ENCODE measurements at regions not wholly inside any gene's neighbourhood (a gene's known extent, or its start where the extent isn't known, plus 50 kb on each side); places are given as distances from the start of the nearest gene placed in this dataset.

GRCh38 chr3:132880986-132881385 lies 157.2 kb upstream of the TMEM108 start:
- in situ Hi-C loops (cut with HindIII; ENCODE audit: low pct_unique_long_range_greater_than_20kb, low sequenced_read_pairs) = no loop called here
- DNase-seq (ENCODE audit: low read depth in 1 of 2, low spot score in 1 of 2) = no peak
- no peak for TF ChIP-seq JUND (IDR thresholded peaks at IDR 0.05; ENCODE audit: low read depth)

- TF ChIP-seq JUND (IDR thresholded peaks at IDR 0.05; ENCODE audit: low read depth) = no peak
- in situ Hi-C loops (cut with HindIII; ENCODE audit: low pct_unique_long_range_greater_than_20kb, low sequenced_read_pairs) = no loop called here
- DNase-seq (ENCODE audit: low read depth in 1 of 2, low spot score in 1 of 2) = no peak
Measured at GRCh38 chr3:132879656-132880055, 157.4 kb upstream of the NPHP3 start.

- in situ Hi-C loops (cut with HindIII; ENCODE audit: low pct_unique_long_range_greater_than_20kb, low sequenced_read_pairs) = no loop called here
- no peak for TF ChIP-seq JUND (IDR thresholded peaks at IDR 0.05; ENCODE audit: low read depth)
- DNase-seq (ENCODE audit: low read depth in 1 of 2, low spot score in 1 of 2) = no peak
Measured at GRCh38 chr3:132874701-132875100, 152.5 kb upstream of the NPHP3 start.

- TF ChIP-seq JUND (IDR thresholded peaks at IDR 0.05; ENCODE audit: low read depth) = no peak
- in situ Hi-C loops (cut with HindIII; ENCODE audit: low pct_unique_long_range_greater_than_20kb, low sequenced_read_pairs) = no loop called here
- no peak for DNase-seq (ENCODE audit: low read depth in 1 of 2, low spot score in 1 of 2)
Measured at GRCh38 chr3:132872711-132873110, 150.5 kb upstream of the NPHP3 start.

GRCh38 chr3:132871956-132872355 lies 149.7 kb upstream of the NPHP3 start:
- in situ Hi-C loops (cut with HindIII; ENCODE audit: low pct_unique_long_range_greater_than_20kb, low sequenced_read_pairs) = no loop called here
- no peak for TF ChIP-seq JUND (IDR thresholded peaks at IDR 0.05; ENCODE audit: low read depth)
- no peak for DNase-seq (ENCODE audit: low read depth in 1 of 2, low spot score in 1 of 2)

GRCh38 chr3:132870541-132870940 lies 148.3 kb upstream of the NPHP3 start:
- no peak for DNase-seq (ENCODE audit: low read depth in 1 of 2, low spot score in 1 of 2)
- in situ Hi-C loops (cut with HindIII; ENCODE audit: low pct_unique_long_range_greater_than_20kb, low sequenced_read_pairs) = no loop called here

GRCh38 chr3:132867956-132868355 lies 145.7 kb upstream of the NPHP3 start:
- in situ Hi-C loops (cut with HindIII; ENCODE audit: low pct_unique_long_range_greater_than_20kb, low sequenced_read_pairs) = no loop called here
- no peak for DNase-seq (ENCODE audit: low read depth in 1 of 2, low spot score in 1 of 2)
- no peak for TF ChIP-seq JUND (IDR thresholded peaks at IDR 0.05; ENCODE audit: low read depth)

More at GRCh38 chr3:132870541-132870940, 148.3 kb upstream of the NPHP3 start:
- no peak for TF ChIP-seq JUND (IDR thresholded peaks at IDR 0.05; ENCODE audit: low read depth)

- no peak for DNase-seq (ENCODE audit: low read depth in 1 of 2, low spot score in 1 of 2)
- no peak for TF ChIP-seq JUND (IDR thresholded peaks at IDR 0.05; ENCODE audit: low read depth)
- in situ Hi-C loops (cut with HindIII; ENCODE audit: low pct_unique_long_range_greater_than_20kb, low sequenced_read_pairs) = no loop called here
Measured at GRCh38 chr3:132867526-132867925, 145.3 kb upstream of the NPHP3 start.

GRCh38 chr3:132857317-132857716 lies 135.1 kb upstream of the NPHP3 start:
- DNase-seq (ENCODE audit: low read depth in 1 of 2, low spot score in 1 of 2) = no peak
- in situ Hi-C loops (cut with HindIII; ENCODE audit: low pct_unique_long_range_greater_than_20kb, low sequenced_read_pairs) = no loop called here
- no peak for TF ChIP-seq JUND (IDR thresholded peaks at IDR 0.05; ENCODE audit: low read depth)

- TF ChIP-seq JUND (IDR thresholded peaks at IDR 0.05; ENCODE audit: low read depth) = no peak
- in situ Hi-C loops (cut with HindIII; ENCODE audit: low pct_unique_long_range_greater_than_20kb, low sequenced_read_pairs) = no loop called here
- no peak for DNase-seq (ENCODE audit: low read depth in 1 of 2, low spot score in 1 of 2)
Measured at GRCh38 chr3:132854856-132855535, 132.8 kb upstream of the NPHP3 start.

GRCh38 chr3:132847849-132848625 lies 125.8 kb upstream of the NPHP3 start:
- in situ Hi-C loops (cut with HindIII; ENCODE audit: low pct_unique_long_range_greater_than_20kb, low sequenced_read_pairs) = no loop called here
- DNase-seq (ENCODE audit: low read depth in 1 of 2, low spot score in 1 of 2) = no peak
- no peak for TF ChIP-seq JUND (IDR thresholded peaks at IDR 0.05; ENCODE audit: low read depth)

GRCh38 chr3:132843851-132844553 lies 121.8 kb upstream of the NPHP3 start:
- in situ Hi-C loops (cut with HindIII; ENCODE audit: low pct_unique_long_range_greater_than_20kb, low sequenced_read_pairs) = no loop called here
- no peak for DNase-seq (ENCODE audit: low read depth in 1 of 2, low spot score in 1 of 2)
- TF ChIP-seq JUND (IDR thresholded peaks at IDR 0.05; ENCODE audit: low read depth) = no peak

GRCh38 chr3:132843349-132843748 lies 121.1 kb upstream of the NPHP3 start:
- in situ Hi-C loops (cut with HindIII; ENCODE audit: low pct_unique_long_range_greater_than_20kb, low sequenced_read_pairs) = no loop called here
- DNase-seq (ENCODE audit: low read depth in 1 of 2, low spot score in 1 of 2) = no peak
- no peak for TF ChIP-seq JUND (IDR thresholded peaks at IDR 0.05; ENCODE audit: low read depth)
